Hepatic stellate cell (primary cell): ENCODE measurements at regions not wholly inside any gene's neighbourhood (a gene's known extent, or its start where the extent isn't known, plus 50 kb on each side); places are given as distances from the start of the nearest gene placed in this dataset.

Source experiments
- DNase-seq: peaks from one replicate; pipeline ENCODE4 v3.0.0; 2011; ENCODE audit warnings: low spot score

DNA sequence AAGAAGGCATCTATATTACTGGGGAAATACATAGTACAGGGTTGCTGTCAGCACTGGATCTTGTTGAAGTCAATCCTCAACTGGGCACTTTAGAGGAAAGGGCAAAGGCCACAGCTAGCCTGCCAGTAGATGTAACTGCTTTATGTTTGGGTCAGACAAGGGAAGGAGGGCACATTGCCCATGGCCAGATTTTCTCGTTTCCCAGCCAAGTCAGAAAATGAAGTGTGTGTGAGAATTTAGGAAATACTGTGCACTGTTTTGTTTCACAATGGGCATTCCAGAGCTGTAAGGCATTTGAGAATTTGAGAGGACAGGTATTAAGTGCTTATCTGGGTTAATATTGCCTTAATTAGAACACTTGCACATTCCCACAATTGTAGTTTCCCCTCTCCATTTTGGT lies 183.9 kb upstream of the MCHR2 start:
- no peak for DNase-seq

DNA sequence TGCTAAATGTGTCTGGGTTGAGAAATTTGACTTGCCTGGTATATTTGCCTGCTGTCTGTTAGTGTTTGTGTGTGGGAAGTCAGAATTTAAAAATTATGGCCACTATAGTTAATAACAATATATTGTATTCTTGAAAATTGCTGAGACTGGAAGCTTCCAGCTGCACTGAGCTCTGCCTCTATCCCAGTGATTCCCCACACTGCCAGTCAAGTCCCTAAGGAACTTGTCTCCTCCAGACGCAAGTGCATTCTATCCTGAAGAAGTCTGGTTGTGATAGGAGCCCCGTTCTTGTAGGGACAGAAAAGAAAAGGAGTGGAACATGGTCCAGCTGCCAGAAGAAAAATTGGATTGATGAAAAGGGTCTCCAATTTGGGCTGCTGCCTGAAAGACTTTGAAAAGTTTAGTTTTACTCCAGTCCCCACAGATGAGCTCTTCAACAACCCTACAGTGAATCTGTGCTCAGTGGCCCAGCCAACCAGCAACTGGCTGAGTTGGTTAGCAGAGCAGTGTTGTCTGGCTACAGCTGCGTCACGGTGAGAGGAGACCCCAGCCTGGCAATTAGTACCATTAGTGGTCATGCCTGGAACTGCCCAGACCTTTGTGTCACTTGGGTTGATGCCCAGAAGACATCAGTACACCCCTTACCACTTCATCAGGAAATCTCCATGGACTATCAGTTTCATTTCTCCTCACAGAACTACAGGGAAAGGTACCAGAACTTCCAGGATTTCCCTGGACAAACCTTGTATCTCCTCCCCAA lies 183.1 kb upstream of the MCHR2 start:
- DNase-seq, result no peak

DNA sequence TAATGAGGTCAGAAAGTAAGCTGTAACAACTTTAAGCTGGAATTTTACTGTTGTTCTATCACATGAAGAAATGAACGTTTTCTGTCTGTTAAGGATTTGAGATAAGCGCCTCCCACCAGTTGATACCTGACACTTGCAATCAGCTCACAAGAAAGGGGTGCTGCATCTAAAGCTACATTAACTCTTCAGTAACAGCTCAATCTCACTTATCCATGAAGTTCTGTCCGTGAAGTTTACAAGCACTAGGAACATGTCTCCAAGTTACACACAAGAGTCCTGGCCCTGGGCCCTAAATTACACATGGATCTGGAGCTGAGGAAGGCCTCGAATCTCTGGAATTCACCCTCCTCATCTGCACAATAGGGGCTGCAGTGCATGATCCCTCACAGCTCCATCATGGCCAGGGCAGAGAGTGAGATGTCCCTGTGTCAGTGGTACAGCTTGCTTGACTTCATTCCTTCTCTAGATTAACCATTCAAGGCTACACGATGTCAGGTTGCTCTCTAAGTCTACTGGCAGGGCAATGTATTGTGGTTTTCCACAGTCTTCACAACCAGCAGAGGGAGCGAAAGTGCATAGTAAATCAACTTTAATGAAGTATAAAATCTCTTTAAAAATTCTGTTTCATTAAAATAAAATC lies 182.4 kb upstream of the MCHR2 start:
- DNase-seq, result peak; percentile 5

DNA sequence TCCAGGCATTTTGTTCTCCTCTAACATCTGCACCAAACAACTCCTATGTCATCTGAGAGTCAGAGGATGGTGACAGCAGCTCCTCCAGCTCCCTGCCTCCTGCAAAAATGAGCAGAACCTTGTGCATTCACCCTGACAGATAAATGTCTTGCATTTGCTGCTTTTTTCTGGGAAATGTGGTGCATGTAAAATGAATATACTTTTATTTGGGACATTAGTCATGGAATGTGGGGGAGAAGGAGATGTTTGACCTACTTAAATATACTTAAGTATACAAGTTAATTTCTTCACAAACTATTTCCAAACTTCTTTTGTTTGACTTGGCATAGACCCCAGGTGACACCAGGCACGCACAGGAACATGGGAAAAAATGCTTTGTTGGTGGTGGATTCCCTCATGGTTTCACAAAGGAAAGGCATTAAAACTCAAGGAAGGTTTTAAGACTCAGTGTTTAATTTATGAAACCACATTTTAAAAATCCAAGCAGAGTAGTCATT lies 181.8 kb upstream of the MCHR2 start:
- DNase-seq, result peak; percentile 24

DNA sequence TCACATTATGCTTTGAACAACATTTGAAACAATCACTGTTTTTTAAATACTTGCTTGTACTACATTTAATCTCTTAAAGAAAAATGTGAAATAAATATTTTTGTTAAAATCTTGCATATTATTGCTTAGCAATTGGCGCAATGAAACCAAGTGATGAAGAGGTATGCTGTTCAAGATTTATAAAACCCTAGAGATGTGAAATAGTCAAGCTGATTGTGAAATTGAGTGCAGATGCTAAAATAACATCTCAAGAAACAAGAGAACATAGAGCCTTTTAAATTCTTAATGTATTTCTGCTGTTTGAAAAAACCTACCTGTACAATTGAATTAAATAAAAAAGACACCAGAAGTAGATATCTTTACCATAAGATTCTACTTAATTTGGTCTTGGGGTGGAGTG lies 179.2 kb upstream of the MCHR2 start:
- no peak for DNase-seq

DNA sequence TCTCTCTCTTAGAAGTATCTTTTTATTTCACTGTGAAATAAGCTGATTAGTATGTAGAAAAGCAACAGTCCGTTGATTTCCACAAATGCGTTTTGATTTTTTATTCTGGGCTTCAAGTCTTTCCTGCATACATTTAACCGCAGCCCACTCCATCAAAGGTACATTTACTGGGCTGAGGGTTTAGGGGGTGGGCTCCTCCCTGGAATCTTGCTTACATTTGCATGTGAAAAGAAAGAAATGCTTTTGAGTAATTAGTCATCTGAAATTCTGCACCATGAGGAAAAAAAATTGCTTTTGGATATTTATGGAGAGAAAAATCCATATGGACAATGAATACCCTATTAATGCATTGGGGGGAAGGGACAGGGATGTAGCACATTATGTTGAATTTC lies 178.3 kb upstream of the MCHR2 start:
- no peak for DNase-seq

DNA sequence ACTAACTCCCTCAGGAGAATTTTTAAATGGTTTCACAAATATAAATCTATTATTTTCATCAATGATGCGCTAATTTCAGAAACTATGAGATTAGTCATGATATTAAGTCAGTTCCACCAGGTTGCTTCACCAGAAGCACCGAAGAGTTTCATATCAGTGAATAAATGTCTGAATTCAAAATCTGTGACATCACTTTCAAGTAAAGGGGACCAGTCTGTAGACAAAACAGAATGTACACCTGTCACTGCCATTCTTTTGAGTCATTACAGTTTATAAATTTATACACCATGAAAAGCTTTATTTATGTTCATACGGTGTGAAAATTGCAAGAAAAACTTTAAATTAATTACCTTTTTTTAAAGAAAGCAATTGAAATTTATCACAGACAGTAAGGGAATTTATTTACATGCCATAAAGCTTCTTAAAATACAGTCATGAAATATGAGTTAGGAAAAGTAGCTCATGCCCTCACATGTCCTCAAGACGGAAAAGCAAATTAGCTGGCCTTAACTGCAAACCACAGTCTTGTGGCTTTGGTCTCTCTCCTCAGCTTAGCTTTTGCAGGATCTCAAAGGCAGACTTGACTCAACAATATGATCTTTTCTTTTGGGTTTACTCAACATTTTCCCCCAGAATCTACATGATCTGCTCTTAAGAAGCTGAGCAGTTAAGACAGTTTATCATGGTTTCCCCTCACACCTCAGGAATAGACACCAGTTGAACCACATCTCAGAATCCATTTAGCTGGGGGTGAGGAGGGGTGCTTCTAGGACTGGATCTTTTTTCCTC lies 177.7 kb upstream of the MCHR2 start:
- no peak for DNase-seq

DNA sequence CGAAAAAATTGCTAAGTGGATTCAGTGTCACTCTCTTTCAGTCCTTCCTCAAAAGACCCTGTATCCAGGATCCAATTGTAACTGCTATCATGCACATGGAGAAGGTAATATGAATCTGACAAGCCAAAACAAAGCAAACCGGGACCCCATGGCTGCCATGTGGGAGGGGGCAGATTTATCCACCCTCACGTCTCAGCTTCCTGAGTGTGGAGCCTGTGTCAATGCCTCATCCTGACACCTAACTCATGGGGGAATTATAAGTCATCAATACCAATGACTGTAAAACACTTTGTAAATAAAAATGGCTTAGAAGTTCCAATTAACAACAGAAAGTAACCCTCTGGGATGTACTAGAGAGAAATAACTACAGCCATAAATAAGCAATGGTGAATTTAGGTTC lies 174.1 kb upstream of the MCHR2 start:
- DNase-seq, result no peak

DNA sequence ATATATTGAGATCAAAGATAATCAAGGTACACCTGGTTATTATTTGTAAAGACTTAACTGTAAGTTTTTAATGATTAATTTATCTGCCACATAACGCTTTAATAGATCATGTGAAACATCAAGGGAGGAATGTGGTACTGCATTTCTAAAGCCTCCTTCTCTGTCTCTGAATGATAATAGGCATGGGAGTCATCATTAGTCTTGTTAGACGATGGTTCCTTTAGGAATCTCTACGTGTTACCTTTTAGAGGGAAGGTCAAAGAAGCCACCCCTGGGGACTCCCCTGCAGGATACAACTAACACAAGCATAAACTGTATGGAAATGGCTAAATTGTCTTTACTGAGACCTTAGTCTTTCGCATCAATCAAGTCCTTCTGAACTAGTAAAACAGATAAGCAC lies 173.6 kb upstream of the MCHR2 start:
- no peak for DNase-seq

DNA sequence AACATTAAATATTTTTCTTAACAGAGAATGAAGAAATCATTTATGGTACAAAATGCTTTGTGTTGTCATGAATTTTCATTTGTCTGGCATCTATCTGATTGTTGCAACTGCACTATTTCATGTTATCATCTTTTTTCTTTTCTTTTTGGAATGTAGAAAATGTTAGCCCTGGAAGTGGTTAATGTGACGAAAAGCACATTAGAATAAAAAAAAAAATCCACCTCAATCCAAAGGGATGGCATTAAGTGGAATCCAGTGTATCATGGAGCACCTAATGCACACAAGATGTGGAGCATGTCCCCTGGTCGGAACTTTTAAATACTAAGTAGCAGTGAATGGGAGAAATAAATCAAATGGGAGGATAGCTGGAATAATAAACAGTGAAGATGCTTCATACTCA lies 172.9 kb upstream of the MCHR2 start:
- no peak for DNase-seq

DNA sequence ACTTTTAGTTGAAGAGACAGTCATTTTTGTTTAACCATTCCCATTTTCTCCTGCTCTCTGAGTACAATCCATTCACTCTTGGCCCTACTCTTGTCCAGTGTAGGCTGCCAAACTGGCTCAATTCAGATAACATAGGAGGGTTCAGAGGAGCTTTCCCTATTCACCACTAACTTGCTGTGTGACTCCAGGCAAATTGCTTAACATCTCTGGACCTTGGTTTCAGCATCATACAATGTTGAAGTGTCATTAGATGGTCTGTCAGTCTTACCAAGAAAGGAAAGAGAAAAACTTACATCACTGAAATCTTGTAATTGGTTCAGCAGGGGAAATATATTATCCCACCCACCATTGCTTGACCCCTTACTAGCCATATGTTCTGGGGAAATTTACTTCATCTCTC lies 171.4 kb upstream of the MCHR2 start:
- no peak for DNase-seq

DNA sequence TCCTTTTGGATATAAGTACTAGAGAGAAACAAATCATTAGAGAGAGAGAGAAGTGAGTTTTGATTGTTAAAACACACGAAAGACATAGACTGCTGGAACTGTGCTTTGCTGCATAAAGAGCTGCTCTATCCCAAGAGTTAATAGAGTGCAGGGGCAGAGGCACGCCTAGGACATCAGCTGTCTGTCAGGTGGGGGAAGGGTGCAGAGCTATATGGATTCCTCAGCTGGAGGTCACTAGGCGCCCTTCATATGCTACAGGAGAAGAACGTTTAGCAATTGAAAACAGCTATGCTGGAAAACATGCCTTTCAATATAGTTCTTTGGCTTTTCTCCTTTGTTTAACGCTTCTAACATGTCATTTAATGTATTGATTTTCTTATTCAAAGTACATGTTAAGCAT lies 169.0 kb upstream of the MCHR2 start:
- DNase-seq, result no peak

DNA sequence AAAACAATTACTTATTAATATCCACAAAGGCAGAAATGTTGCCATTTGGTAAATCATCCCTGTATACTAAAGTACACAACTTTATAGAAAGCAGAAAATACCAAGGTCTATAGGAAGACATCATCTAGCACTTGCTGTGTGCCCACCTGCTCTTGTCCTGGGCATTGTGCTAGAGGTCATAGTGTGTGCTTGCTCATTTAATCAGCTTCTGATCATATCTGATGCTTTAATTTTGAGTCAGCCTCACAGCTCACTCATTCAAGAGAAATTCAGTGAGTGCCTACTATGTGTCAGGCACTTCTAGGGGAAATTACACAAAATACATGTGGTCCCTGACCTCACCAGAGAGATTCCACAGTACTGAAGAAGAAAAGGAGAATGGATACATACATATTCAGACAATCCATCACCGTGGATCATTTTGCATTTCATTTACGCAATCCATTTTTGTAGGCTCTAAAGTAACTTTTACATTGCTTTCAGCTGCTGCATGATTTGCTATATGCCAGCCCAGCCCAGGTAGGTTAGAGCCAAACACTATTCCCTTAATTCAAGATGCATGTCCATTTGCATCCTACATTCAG lies 167.9 kb upstream of the MCHR2 start:
- no peak for DNase-seq

DNA sequence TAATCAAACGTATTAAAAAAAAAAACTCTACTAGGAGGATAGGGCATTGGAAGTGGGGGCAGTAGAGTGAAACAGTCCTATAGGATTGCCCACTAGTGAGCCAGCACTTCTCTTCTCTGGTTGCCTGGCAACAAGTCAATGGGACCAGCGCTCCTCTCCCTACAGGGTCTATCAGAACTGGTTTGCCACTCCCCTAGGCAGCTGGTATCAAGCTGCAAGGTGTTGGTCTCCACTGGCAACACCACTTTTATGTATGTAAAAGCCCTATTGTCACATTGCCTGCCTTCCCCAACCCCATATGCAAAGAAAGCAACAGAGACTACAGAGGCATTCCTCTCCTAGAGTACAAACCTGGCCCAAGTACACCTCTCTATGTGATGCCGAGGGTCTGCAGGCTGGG lies 166.9 kb upstream of the MCHR2 start:
- DNase-seq, result no peak

DNA sequence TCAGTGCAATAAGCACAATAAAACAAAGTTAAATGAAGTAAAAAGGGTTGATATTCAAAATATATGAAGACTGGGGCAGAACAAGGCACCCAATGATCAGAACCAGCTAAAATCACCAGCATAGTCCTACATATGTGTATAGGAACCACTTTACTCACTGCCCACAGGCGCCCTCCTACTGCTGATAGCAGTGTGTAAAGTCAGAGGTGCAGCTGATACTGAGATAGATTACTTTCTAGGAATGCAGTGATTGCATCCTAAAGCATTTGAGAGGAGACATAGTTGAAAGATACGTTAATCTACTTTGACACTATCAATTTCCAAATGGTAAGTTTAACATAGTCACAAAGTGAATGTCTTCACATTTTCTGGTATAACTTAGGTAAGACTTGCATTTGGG lies 161.1 kb upstream of the MCHR2 start:
- no peak for DNase-seq

DNA sequence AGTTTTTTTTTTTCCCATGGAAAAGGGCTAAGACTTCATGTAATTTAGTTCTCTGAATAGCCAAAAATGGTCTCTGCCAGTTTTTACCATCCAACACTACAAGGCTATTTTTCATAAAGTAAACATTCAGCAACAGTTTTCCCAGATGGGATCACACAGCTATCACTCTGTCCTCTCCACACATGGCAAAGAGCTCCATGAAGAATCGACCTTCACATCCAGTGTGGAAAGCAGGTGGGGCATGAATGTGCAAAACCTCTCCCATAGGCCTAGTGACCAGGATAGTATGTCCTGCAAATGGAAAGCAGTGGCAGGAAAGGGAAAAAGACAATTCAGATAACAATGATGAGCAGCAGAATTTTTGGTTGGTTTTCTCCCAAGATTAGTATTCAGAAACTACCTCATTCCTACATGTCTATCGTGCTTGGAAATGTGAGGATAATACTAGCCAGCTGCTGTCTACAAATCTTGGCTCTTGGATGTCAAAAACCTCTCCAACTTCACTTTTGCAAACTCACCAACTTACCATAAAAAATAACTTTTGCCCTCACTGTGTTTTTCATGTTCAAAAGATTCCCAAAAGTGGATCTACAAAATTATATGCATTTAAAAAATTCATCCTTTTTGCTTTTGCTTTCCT lies 159.7 kb upstream of the MCHR2 start:
- no peak for DNase-seq

DNA sequence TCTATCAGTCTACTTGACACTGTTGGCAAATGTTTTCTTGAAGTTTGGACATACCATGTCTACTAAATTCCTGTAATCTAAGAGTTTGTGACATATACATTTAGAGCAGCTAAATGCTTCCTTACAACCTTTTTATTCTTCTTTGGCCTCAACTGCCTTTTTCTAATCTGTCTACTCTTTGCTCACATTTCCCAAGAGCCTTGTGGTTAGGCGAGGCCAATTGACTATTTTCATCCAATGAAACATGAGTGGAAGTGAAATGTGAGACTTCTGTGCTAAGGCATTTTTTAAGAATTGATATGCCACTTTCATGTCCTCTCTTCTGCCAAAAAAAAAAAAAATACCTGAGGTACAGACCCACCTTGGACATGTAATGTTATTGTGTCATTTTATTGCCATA lies 158.2 kb upstream of the MCHR2 start:
- no peak for DNase-seq

DNA sequence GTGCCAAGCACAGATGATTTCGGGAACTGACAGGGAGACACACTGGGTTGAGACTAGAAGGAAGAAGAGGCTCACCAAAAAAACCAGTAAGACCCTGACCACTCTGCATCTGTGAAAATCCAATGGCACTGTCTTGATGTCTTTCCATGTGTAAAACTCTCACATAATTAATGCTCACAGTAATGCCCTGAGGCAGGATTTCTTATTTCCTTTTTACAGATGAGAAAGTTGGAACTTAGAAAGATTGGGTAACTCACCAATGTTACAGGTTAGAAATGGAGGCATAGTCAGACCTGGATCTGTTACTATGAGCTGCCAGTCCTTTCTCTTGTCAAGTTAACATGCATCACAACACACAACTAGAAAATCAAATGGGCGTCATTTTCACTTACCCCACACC lies 151.0 kb upstream of the MCHR2 start:
- no peak for DNase-seq

DNA sequence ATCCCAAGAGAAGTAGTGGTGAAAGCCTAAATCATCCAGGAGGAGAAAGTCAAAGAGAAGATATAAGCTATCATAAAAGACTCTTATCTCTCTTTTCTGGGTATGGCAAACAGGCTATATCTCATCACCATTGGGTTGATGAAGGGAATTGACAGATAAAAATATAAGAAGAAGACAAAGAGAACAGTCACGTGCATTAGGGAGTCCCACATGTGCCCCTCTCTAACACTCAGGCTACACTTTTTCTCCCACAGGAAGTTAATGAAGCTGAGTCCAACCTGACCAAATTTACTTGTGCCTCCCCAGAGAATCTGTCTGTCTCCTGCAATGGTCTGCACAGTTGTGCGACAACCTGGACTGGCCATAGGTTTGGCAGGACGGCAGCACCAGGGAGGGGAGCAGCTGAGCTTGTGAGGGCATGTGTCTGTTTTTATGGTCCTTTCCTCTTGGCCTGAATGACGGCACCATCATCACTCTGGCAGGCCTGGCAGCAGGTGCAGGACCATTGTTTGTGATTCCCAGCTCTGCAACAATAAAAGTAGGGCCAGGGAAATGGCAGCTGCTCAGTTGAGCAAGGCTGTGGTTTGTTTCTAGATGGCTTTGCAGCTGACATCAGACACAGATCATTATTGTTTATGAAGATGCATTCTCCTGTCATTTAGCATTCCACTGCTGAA lies 144.5 kb upstream of the MCHR2 start:
- DNase-seq, result no peak

DNA sequence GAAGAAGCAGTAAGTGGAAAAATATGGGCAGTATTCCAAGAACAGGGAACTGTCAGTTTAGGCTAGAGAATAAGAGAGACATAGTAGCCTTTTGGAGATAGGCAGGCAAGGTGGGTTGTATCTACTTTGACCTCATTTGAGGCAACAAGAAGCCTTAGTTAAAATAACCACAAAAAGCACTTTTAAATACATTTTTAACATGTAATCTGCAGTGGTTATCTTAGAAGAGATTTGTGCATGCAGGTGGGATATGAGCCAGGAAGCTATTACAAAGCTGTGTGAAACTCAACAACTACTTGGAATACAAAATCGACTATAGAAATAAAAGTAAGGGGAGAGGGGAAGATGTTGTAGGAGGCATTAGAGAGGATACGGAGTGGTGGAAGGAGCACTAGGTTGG lies 143.7 kb upstream of the MCHR2 start:
- DNase-seq, result no peak

DNA sequence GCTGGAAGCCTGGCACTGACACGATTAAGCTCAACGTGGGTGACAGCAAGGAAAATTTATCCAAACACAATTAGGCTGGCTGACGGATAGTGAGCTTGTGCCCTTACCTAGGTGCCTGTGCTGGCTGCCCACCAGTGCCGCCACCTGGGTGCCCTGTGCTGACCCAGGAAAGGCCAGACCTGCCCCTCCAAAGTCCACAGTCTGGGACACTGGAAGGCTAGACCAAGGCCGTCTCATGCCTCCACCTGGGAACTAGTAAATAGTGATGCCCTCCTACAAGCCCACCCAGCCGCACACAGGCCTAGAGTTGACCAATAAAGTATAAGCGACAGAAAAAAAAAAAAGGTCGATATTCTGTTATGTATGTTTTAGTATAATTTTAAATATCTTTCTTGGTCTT lies 142.6 kb upstream of the MCHR2 start:
- no peak for DNase-seq

DNA sequence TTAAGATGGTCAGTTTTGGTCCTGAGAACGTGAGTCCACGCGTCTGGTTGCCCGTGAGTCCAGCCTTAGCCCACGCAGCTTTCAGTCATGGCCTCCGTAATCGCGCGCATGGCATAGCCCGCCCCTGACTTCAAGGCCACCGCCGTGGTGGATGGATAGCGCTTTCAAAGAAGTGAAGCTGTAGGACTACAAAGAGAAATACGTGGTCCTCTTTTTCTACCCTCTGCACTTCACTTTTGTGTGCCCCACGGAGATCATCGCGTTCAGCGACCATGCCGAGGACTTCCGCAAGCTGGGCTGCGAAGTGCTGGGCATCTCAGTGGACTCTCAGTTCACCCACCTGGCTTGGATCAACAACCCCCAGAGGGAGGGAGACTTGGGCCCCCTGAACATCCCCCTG lies 142.0 kb upstream of the MCHR2 start:
- no peak for DNase-seq
